NCI-H187 treated with DMSO at 0.1 percent for 48 hours (cell line): ENCODE measurements at regions not wholly inside any gene's neighbourhood (a gene's known extent, or its start where the extent isn't known, plus 50 kb on each side); places are given as distances from the start of the nearest gene placed in this dataset.
A peak's percentile ranks its signal among the peaks of the same experiment; 100 is the strongest.
"Not testable (repeated sequence)": the region's sequence is repeated elsewhere in the genome, so short reads cannot be mapped to it uniquely, and the experiment has no call there.

Experiments
- DNase-seq: peaks from one replicate; lab custom pipeline; 2025; lab: John Stamatoyannopoulos, UW

- peak; percentile 82 for DNase-seq
Observed at GRCh38 chr15:69554279-69554961, 101.8 kb downstream of the RPLP1 start.

GRCh38 chr15:69555080-69555479, 102.5 kb downstream of the RPLP1 start:
- no peak for DNase-seq

GRCh38 chr15:69556344-69556743, 103.7 kb downstream of the RPLP1 start:
- DNase-seq = no peak

- no peak for DNase-seq
Observed at GRCh38 chr15:69557020-69557706, 104.5 kb downstream of the RPLP1 start.

GRCh38 chr15:69557707-69558409, 105.2 kb downstream of the RPLP1 start:
- DNase-seq = no peak

GRCh38 chr15:69559440-69560190, 107.0 kb downstream of the RPLP1 start:
- DNase-seq = no peak

- DNase-seq = no peak
Observed at GRCh38 chr15:69561071-69561784, 108.6 kb downstream of the RPLP1 start.

- no peak for DNase-seq
Observed at GRCh38 chr15:69562116-69562515, 109.5 kb downstream of the RPLP1 start.

GRCh38 chr15:69562564-69562963, 109.9 kb downstream of the RPLP1 start:
- no peak for DNase-seq

GRCh38 chr15:69565066-69565655, 112.5 kb downstream of the RPLP1 start:
- DNase-seq = no peak

- not testable (repeated sequence) for DNase-seq
Observed at GRCh38 chr15:69567238-69567760, 114.7 kb downstream of the RPLP1 start.

- DNase-seq = no peak
Observed at GRCh38 chr15:69568173-69569009, 115.8 kb downstream of the RPLP1 start.

- DNase-seq = no peak
Observed at GRCh38 chr15:69570454-69570853, 117.8 kb downstream of the RPLP1 start.

- DNase-seq = no peak
Observed at GRCh38 chr15:69570997-69571396, 118.4 kb downstream of the RPLP1 start.

GRCh38 chr15:69573278-69573677, 120.7 kb downstream of the RPLP1 start:
- DNase-seq = not testable (repeated sequence)

- no peak for DNase-seq
Observed at GRCh38 chr15:69573815-69574475, 121.3 kb downstream of the RPLP1 start.

- DNase-seq = no peak
Observed at GRCh38 chr15:69574506-69574905, 121.9 kb downstream of the RPLP1 start.

- DNase-seq = no peak
Observed at GRCh38 chr15:69575387-69575786, 122.8 kb downstream of the RPLP1 start.

GRCh38 chr15:69576035-69576526, 123.5 kb downstream of the RPLP1 start:
- DNase-seq = no peak
